ENCODE measurements at regions not wholly inside any gene's neighbourhood (a gene's known extent, or its start where the extent isn't known, plus 50 kb on each side); places are given as distances from the start of the nearest gene placed in this dataset.

DNA sequence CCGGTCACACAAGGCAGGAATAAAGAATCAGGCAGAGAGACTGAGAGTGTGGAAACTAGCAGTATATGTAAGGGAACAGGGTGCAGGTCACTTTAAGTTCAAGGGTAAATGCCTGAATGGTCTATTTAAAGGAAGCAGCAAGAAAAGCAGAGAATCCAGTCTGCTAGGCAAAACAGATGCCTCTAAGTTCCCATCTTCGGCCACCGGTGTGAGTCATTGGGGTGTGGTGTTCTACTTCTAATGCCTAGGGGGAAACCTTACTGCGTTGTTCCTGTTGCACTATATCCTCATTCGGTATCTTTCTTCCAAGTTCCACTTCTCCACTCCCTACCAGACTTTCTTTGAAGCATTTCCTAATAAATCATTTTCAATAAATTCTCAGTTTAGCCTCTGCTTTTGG, 259.9 kb downstream of the HHIPL2 start:
- H3K36me3 ChIP-seq (replicated peaks in 1 of 2; ENCODE audit: control insufficient read depth in 1 of 2, insufficient read depth in 2 of 2, low read length in 1 of 2): no peaks in the 10 kb centered on the region
- H3K79me2 ChIP-seq (ENCODE audit: insufficient read depth): no peaks in the 10 kb centered on the region
- H2AFZ ChIP-seq (ENCODE audit: low read depth): no peak overlapping the region
- no peaks in the 10 kb centered on the region for H3K27me3 ChIP-seq (ENCODE audit: insufficient read depth)
- DNase-seq: no peak
- no peak overlapping the region for H3K4me2 ChIP-seq
- no peaks in the 10 kb centered on the region; a peak in 1 of 4 replicates for H3K4me1 ChIP-seq (ENCODE audit: control insufficient read depth in 1 of 2, insufficient read depth in 2 of 2, low read depth in 1 of 2, low read length in 1 of 2)
- H3F3A ChIP-seq (replicated peaks; ENCODE audit: insufficient read depth): no peaks in the 10 kb centered on the region
- POLR2A ChIA-PET: no interaction called here
- 38% methylated on average over 5 of the region's 5 CpGs for WGBS (ENCODE audit: low lambda C conversion rate)
- H3K9ac ChIP-seq: no peak overlapping the region
- H3K27ac ChIP-seq (ENCODE audit: low read depth in 2 of 2, low read length in 1 of 2): no peak overlapping the region
- H3K9me3 ChIP-seq: no peaks in the 10 kb centered on the region
- TF ChIP-seq EZH2phosphoT487 (IDR thresholded peaks at IDR 0.05; ENCODE audit: borderline replicate concordance, low read depth): no peak
- no peak for TF ChIP-seq SIN3A (IDR thresholded peaks at IDR 0.05; ENCODE audit: borderline replicate concordance, low read depth, low read length)
- H3K4me3 ChIP-seq (ENCODE audit: low read depth in 2 of 2, low read length in 1 of 2): no peak overlapping the region
- CTCF ChIA-PET: interaction anchor here (0.8 kb wide), 1 partner anchor 17 kb away, joined by 3 read pairs; no protein-coding TSS in a partner anchor
- H4K20me1 ChIP-seq (ENCODE audit: insufficient read depth): no peaks in the 10 kb centered on the region
- H3K9me2 ChIP-seq: no peaks in the 10 kb centered on the region

DNA sequence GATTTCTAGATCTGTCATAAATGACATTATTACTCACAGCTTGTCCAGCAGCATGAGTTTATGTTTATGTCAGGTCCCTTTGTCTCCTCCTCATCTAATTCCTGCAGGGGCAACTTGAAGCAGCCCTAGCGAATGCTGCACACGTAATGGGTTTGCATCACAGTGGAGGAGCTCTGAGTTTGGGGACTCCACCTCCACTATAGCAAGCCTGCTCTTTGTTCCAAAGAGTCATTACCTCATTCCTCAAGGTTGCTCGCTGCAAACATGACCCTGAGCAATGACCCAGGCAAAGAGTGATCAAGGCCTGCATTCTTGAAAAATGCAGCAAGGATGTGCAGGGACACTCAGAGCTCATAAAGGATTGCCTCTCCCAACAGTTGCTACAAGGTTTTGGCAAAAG, 261.9 kb downstream of the HHIPL2 start:
- TF ChIP-seq JUND (IDR thresholded peaks at IDR 0.05) (no peak), MXI1 (IDR thresholded peaks at IDR 0.05; ENCODE audit: low read depth, low read length) (no peak), FOXJ3 (CRISPR knock-in tag; IDR thresholded peaks at IDR 0.05) (no peak), TAF1 (IDR thresholded peaks at IDR 0.05; ENCODE audit: borderline replicate concordance, low read depth, low read length) (no peak), RAD21 (IDR thresholded peaks at IDR 0.05; ENCODE audit: low read length) (no peak), EZH2phosphoT487 (IDR thresholded peaks at IDR 0.05; ENCODE audit: borderline replicate concordance, low read depth) (no peak), NRF1 (IDR thresholded peaks at IDR 0.05; ENCODE audit: low read depth, low read length) (no peak), TCF12 (IDR thresholded peaks at IDR 0.05) (no peak), MEF2A (IDR thresholded peaks at IDR 0.05; ENCODE audit: borderline replicate concordance, low read depth) (no peak)
- TF ChIP-seq, protein P1, sequence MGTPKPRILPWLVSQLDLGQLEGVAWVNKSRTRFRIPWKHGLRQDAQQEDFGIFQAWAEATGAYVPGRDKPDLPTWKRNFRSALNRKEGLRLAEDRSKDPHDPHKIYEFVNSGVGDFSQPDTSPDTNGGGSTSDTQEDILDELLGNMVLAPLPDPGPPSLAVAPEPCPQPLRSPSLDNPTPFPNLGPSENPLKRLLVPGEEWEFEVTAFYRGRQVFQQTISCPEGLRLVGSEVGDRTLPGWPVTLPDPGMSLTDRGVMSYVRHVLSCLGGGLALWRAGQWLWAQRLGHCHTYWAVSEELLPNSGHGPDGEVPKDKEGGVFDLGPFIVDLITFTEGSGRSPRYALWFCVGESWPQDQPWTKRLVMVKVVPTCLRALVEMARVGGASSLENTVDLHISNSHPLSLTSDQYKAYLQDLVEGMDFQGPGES (IDR thresholded peaks at IDR 0.05; ENCODE audit: low read depth, low read length): no peak
- TF ChIP-seq, protein P2, sequence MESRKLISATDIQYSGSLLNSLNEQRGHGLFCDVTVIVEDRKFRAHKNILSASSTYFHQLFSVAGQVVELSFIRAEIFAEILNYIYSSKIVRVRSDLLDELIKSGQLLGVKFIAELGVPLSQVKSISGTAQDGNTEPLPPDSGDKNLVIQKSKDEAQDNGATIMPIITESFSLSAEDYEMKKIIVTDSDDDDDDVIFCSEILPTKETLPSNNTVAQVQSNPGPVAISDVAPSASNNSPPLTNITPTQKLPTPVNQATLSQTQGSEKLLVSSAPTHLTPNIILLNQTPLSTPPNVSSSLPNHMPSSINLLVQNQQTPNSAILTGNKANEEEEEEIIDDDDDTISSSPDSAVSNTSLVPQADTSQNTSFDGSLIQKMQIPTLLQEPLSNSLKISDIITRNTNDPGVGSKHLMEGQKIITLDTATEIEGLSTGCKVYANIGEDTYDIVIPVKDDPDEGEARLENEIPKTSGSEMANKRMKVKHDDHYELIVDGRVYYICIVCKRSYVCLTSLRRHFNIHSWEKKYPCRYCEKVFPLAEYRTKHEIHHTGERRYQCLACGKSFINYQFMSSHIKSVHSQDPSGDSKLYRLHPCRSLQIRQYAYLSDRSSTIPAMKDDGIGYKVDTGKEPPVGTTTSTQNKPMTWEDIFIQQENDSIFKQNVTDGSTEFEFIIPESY (IDR thresholded peaks at IDR 0.05; ENCODE audit: borderline replicate concordance, low read depth): no peak
- TF ChIP-seq, protein P3, sequence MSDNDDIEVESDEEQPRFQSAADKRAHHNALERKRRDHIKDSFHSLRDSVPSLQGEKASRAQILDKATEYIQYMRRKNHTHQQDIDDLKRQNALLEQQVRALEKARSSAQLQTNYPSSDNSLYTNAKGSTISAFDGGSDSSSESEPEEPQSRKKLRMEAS (IDR thresholded peaks at IDR 0.05; ENCODE audit: low read depth): no peak
- POLR2A ChIA-PET: no interaction called here
- H3K4me2 ChIP-seq: no peak overlapping the region

More for the DNA sequence above, 261.9 kb downstream of the HHIPL2 start:
- H4K20me1 ChIP-seq (ENCODE audit: insufficient read depth): no peaks in the 10 kb centered on the region
- WGBS (ENCODE audit: low lambda C conversion rate): 31% methylated on average over 3 of the region's 3 CpGs
- no peak for DNase-seq
- no peaks in the 10 kb centered on the region for H3K9me2 ChIP-seq
- no peaks in the 10 kb centered on the region for H3K27me3 ChIP-seq (ENCODE audit: insufficient read depth)
- CTCF ChIA-PET: interaction anchor here (0.9 kb wide), 1 partner anchor 1022 kb away, joined by 3 read pairs; no protein-coding TSS in a partner anchor
- no peaks in the 10 kb centered on the region for H3K79me2 ChIP-seq (ENCODE audit: insufficient read depth)
- H2AFZ ChIP-seq (ENCODE audit: low read depth): no peak overlapping the region
- no peak overlapping the region for H3K27ac ChIP-seq (ENCODE audit: low read depth in 2 of 2, low read length in 1 of 2)
- H3K4me1 ChIP-seq (ENCODE audit: control insufficient read depth in 1 of 2, insufficient read depth in 2 of 2, low read depth in 1 of 2, low read length in 1 of 2): no peaks in the 10 kb centered on the region; a peak in 1 of 4 replicates
- H3K4me3 ChIP-seq (ENCODE audit: low read depth in 2 of 2, low read length in 1 of 2): no peak overlapping the region
- H3F3A ChIP-seq (replicated peaks; ENCODE audit: insufficient read depth): no peaks in the 10 kb centered on the region
- H3K9ac ChIP-seq: no peak overlapping the region
- no peaks in the 10 kb centered on the region for H3K36me3 ChIP-seq (replicated peaks in 1 of 2; ENCODE audit: control insufficient read depth in 1 of 2, insufficient read depth in 2 of 2, low read length in 1 of 2)
- no peaks in the 10 kb centered on the region for H3K9me3 ChIP-seq
